IMR-90 (cell line): ENCODE measurements at regions not wholly inside any gene's neighbourhood (a gene's known extent, or its start where the extent isn't known, plus 50 kb on each side); places are given as distances from the start of the nearest gene placed in this dataset.
"Not testable (repeated sequence)": the region's sequence is repeated elsewhere in the genome, so short reads cannot be mapped to it uniquely, and the experiment has no call there.

ENCODE experiments used
- ATAC-seq: fragments of 200-7000 bp; cut with Tn5 transposase; 2 replicates; pipeline ENCODE4 v1.9.1; 2020; ENCODE audit warnings: low read depth, mild to moderate bottlenecking, moderate library complexity
- BruUV-seq: library from RNA; stranded (reverse); fragments of 400-500 nt; replicated peaks from 2 replicates; lab custom pipeline; 2021; lab: Mats Ljungman, UMichigan
- CTCF ChIA-PET: fragments of 300-600 bp; formaldehyde crosslinking; extraction: SDS; loops from one replicate; lab custom pipeline; 2021; ENCODE audit warnings: antibody characterized with exemption; lab: Yijun Ruan, JAX
- POLR2A ChIA-PET: fragments of 300-600 bp; sonication (Branson Sonifier 250); formaldehyde crosslinking; loops from one replicate; lab custom pipeline; 2022; ENCODE audit warnings: antibody characterized with exemption; ENCODE audit not compliant: unreplicated experiment; lab: Charles Lee
- DNase-seq: peaks from one replicate; pipeline ENCODE4 v3.0.0; 2013
- H2AFZ ChIP-seq: replicated peaks from 2 replicates; pipeline ENCODE3; 2013; ENCODE audit warnings: low read length, mild to moderate bottlenecking; ENCODE audit not compliant: poor library complexity
- H2AK5ac ChIP-seq: 2 replicates; pipeline ENCODE4 v1.6.1; 2013; ENCODE audit warnings: low read depth, low read length, inconsistent platforms
- H2AK9ac ChIP-seq: replicated peaks from 2 replicates; pipeline ENCODE3; 2013; ENCODE audit warnings: mild to moderate bottlenecking, low read depth, low read length, moderate library complexity; ENCODE audit not compliant: poor library complexity
- H2BK120ac ChIP-seq: 2 replicates; pipeline ENCODE4 v1.6.1; 2013; ENCODE audit warnings: low read depth, low read length, inconsistent platforms
- H2BK15ac ChIP-seq: 3 replicates; pipeline ENCODE4 v1.6.1; 2013; ENCODE audit warnings: low read depth, low read length, inconsistent platforms
- H2BK20ac ChIP-seq: 2 replicates; pipeline ENCODE4 v1.6.1; 2013; ENCODE audit warnings: low read depth, mild to moderate bottlenecking, inconsistent platforms, low read length, moderate library complexity
- H2BK5ac ChIP-seq: 2 replicates; pipeline ENCODE4 v1.6.1; 2013; ENCODE audit warnings: mild to moderate bottlenecking, low read depth, low read length, inconsistent platforms; ENCODE audit not compliant: poor library complexity, severe bottlenecking
- H3K14ac ChIP-seq: replicated peaks from 2 replicates; pipeline ENCODE4 v1.6.1; 2013; ENCODE audit warnings: low read depth, low read length, inconsistent platforms
- H3K18ac ChIP-seq: 2 replicates; pipeline ENCODE4 v1.6.1; 2013; ENCODE audit warnings: low read depth, low read length, control low read depth
- H3K23ac ChIP-seq: 2 replicates; pipeline ENCODE4 v1.6.1; 2013; ENCODE audit warnings: low read depth, low read length, inconsistent platforms
- H3K27ac ChIP-seq: 2 replicates; pipeline ENCODE4 v1.5.1; 2013; ENCODE audit warnings: mild to moderate bottlenecking, control low read depth, low read length; ENCODE audit not compliant: insufficient read depth
- H3K27me3 ChIP-seq: 2 replicates; pipeline ENCODE4 v1.6.1; 2013; ENCODE audit warnings: low read length; ENCODE audit not compliant: control insufficient read depth, insufficient read depth
- H3K36me3 ChIP-seq: 2 replicates; pipeline ENCODE4 v1.6.1; 2013; ENCODE audit warnings: low read length, mixed read lengths; ENCODE audit not compliant: control insufficient read depth, insufficient read depth
- H3K4ac ChIP-seq: 2 replicates; pipeline ENCODE4 v1.6.1; 2013; ENCODE audit warnings: low read depth, low read length, inconsistent platforms
- H3K4me1 ChIP-seq: 2 replicates; pipeline ENCODE4 v1.6.1; 2013; ENCODE audit warnings: low read length, mixed read lengths; ENCODE audit not compliant: control insufficient read depth, insufficient read depth
- H3K4me2 ChIP-seq: 2 replicates; pipeline ENCODE4 v1.6.1; 2013; ENCODE audit warnings: low read depth, mild to moderate bottlenecking, control low read depth, low read length, moderate library complexity
- H3K4me3 ChIP-seq: 2 replicates; pipeline ENCODE4 v1.5.1; 2013; ENCODE audit warnings: low read depth, mild to moderate bottlenecking, control low read depth, low read length, moderate library complexity; ENCODE audit not compliant: insufficient read depth
- H3K56ac ChIP-seq: 2 replicates; pipeline ENCODE4 v1.6.1; 2013; ENCODE audit warnings: low read length, inconsistent platforms; ENCODE audit not compliant: insufficient read depth; ENCODE audit errors: extremely low read depth
- H3K79me1 ChIP-seq, 2 experiments: 2 replicates each; pipeline ENCODE4 v1.6.1; 2013; ENCODE audit warnings: low read length in 2 of 2, inconsistent platforms in 1 of 2, low read depth in 1 of 2
- H3K9ac ChIP-seq: 2 replicates; pipeline ENCODE4 v1.6.1; 2013; ENCODE audit warnings: low read depth, low read length, control low read depth
- H3K9me1 ChIP-seq: 2 replicates; pipeline ENCODE4 v1.6.1; 2013; ENCODE audit warnings: low read length, inconsistent platforms; ENCODE audit not compliant: insufficient read depth
- H3K9me3 ChIP-seq: 2 replicates; pipeline ENCODE4 v1.6.1; 2013; ENCODE audit warnings: low read length; ENCODE audit not compliant: control insufficient read depth, insufficient read depth
- H4K20me1 ChIP-seq: 2 replicates; pipeline ENCODE4 v1.6.1; 2013; ENCODE audit warnings: low read length, inconsistent platforms; ENCODE audit not compliant: insufficient read depth
- H4K5ac ChIP-seq: 2 replicates; pipeline ENCODE4 v1.6.1; 2013; ENCODE audit warnings: mild to moderate bottlenecking, low read depth, low read length, control low read depth
- H4K8ac ChIP-seq, 2 experiments: 2 replicates each; pipeline ENCODE4 v1.6.1; 2013; ENCODE audit warnings: low read depth in 2 of 2, low read length in 2 of 2, control low read depth in 1 of 2, inconsistent platforms in 1 of 2
- H4K91ac ChIP-seq: 2 replicates; pipeline ENCODE4 v1.6.1; 2013; ENCODE audit warnings: low read depth, low read length, inconsistent platforms; ENCODE audit not compliant: insufficient read depth
- WGBS, 2 experiments: methylation state at CpG; one replicate each; pipeline versions ENCODE4 v1.1.5 to v1.1.7; 2013; ENCODE audit warnings: missing lambda C conversion rate in 2 of 2; ENCODE audit not compliant: insufficient read length in 1 of 2; ENCODE audit errors: extremely low coverage in 2 of 2; 5-methylcytosine and 5-hydroxymethylcytosine counted together
- dilution Hi-C: fragments of 300-500 bp; cut with HindIII; formaldehyde crosslinking; loops from one replicate; pipeline ENCODE4 v1.14.3; 2018; ENCODE audit warnings: low sequenced_read_pairs; ENCODE audit not compliant: unreplicated experiment
- in situ Hi-C: fragments of 300-500 bp; cut with MboI; formaldehyde crosslinking; loops from 3 replicates; pipeline ENCODE4 v1.14.3; 2019; ENCODE audit warnings: low sequenced_read_pairs, inconsistent platforms, mixed read lengths
- intact Hi-C: fragments of 100-400 bp; cut with micrococcal nuclease; formaldehyde crosslinking; loops from 2 replicates; pipeline ENCODE4 v1.10.0; 2022

DNA sequence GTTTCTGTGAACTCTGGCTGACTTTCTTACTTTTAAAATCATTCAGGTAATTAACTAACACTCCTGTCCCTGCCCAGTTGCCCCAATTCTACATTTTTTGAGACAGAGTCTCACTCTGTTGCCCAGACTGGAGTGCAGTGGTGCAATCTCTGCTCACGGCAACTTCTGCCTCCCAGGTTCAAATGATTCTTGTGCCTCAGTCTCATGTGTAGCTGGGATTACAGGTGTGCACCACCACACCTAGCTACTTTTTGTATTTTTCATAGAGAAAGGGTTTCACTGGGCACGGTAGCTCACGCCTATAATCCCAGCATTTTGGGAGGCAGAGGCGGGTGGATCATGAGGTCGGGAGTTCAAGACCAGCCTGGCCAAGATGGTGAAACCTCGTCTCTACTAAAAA is 66.2 kb upstream of the MED13 start:
- H4K5ac ChIP-seq, H2BK15ac ChIP-seq, H3K23ac ChIP-seq, H3K4ac ChIP-seq, H3K14ac ChIP-seq, H2AK9ac ChIP-seq, H3K4me3 ChIP-seq, intact Hi-C loops, ATAC-seq, H2AFZ ChIP-seq, H3K79me1 ChIP-seq, H4K8ac ChIP-seq, H4K91ac ChIP-seq, H2BK20ac ChIP-seq, DNase-seq, H2BK5ac ChIP-seq, H3K56ac ChIP-seq, in situ Hi-C loops, H3K27ac ChIP-seq, H3K9me1 ChIP-seq, dilution Hi-C loops, H4K20me1 ChIP-seq, BruUV-seq, H3K4me1 ChIP-seq, H2AK5ac ChIP-seq, CTCF ChIA-PET, H3K9me3 ChIP-seq, H2BK120ac ChIP-seq, H3K9ac ChIP-seq, H3K4me2 ChIP-seq, H3K36me3 ChIP-seq, H3K18ac ChIP-seq, POLR2A ChIA-PET, H3K27me3 ChIP-seq: not testable (repeated sequence)
- WGBS, 2 experiments, result no CpG with 5 or more reads among the region's 6 CpGs
